Sigmoid colon (tissue), 6 donors: ENCODE measurements at regions not wholly inside any gene's neighbourhood (a gene's known extent, or its start where the extent isn't known, plus 50 kb on each side); places are given as distances from the start of the nearest gene placed in this dataset.

Source experiments
- DNase-seq: peaks from one replicate; pipeline ENCODE4 v3.0.0-alpha.2; 2019
- H3K27ac ChIP-seq, 4 donors: fragments of 200-600 bp; sonication (generic); one replicate each; pipeline ENCODE4 v1.5.1; 2016 to 2019; ENCODE audit warnings: mild to moderate bottlenecking in 1 of 4
- H3K27me3 ChIP-seq, 3 donors: fragments of 200-600 bp; sonication (generic); one replicate each; pipeline ENCODE4 v1.5.1; 2019; ENCODE audit warnings: mild to moderate bottlenecking in 1 of 3
- H3K36me3 ChIP-seq, 4 donors: fragments of 200-600 bp; sonication (generic); one replicate each; pipeline ENCODE4 v1.5.1; 2016 to 2019
- H3K4me1 ChIP-seq, 4 donors: fragments of 200-600 bp; sonication (generic); one replicate each; pipeline ENCODE4 v1.5.1; 2017 to 2019
- H3K4me3 ChIP-seq, 4 donors: fragments of 200-600 bp; sonication (generic); one replicate each; pipeline ENCODE4 v1.5.1; 2017 to 2019; ENCODE audit warnings: mild to moderate bottlenecking in 2 of 4, moderate library complexity in 1 of 4
- H3K9me3 ChIP-seq, 4 donors: fragments of 200-600 bp in 3 of 4; sonication (generic) in 3 of 4; one replicate each; pipeline versions ENCODE4 v1.5.1 to v1.6.1; 2013 to 2019
- EP300 ChIP-seq, 4 donors: sonication (generic); formaldehyde crosslinking; IDR thresholded peaks; one replicate each; pipeline ENCODE4 v1.6.1; 2017; ENCODE audit warnings: antibody characterized with exemption in 4 of 4
- POLR2A ChIP-seq, 2 donors: fragments of 450-650 bp; IDR thresholded peaks; one replicate each; pipeline ENCODE4 v1.6.1; 2016; ENCODE audit warnings: antibody characterized with exemption in 2 of 2, mild to moderate bottlenecking in 2 of 2, moderate library complexity in 2 of 2
- POLR2AphosphoS5 ChIP-seq, 4 donors: sonication (generic); formaldehyde crosslinking; IDR thresholded peaks; one replicate each; pipeline ENCODE4 v1.6.1; 2017; ENCODE audit warnings: antibody characterized with exemption in 4 of 4
- WGBS, 2 donors: extraction: QIAGEN DNeasy Blood & Tissue Kit; methylation state at CpG; one replicate each; pipeline ENCODE4 v1.1.7; 2013; 5-methylcytosine and 5-hydroxymethylcytosine counted together
- intact Hi-C: fragments of 100-400 bp; cut with DNase I; formaldehyde crosslinking; loops from one replicate; pipeline ENCODE4 v1.15.1; 2023
- TF ChIP-seq, protein P1 (sequence below), 4 experiments: fragments of 450-650 bp in 3 of 4; fragments of 200-600 bp in 1 of 4; IDR thresholded peaks; one replicate each; pipeline ENCODE4 v1.5.1; 2016 to 2019; ENCODE audit warnings: antibody characterized with exemption in 4 of 4, mild to moderate bottlenecking in 3 of 4, moderate library complexity in 2 of 4
- donor health status: healthy with polysubstance abuse.
- donor health status: healthy.

DNA sequence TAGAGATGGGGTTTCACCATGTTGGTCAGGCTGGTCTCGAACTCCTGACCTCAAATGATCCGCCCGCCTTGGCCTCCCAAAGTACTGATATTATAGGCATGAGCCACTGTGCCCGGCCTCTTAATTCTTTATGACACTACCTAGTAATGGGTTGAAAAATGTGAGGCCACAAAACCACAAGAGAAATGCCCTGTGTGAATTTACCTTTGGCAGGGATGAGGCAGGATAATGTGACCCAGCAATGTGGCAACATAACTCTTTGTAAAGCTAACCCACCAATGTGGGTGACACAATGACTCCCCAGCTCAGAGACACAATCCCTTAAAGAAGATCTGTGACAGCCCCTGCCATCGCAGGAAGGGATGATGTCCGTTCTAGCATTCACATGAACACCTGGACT, 533.1 kb downstream of the KLF5 start:
- H3K27me3 ChIP-seq = no peaks in the 10 kb centered on the region
- no peak for DNase-seq
- intact Hi-C loops = no loop called here
- no peaks in the 10 kb centered on the region for H3K9me3 ChIP-seq
- H3K36me3 ChIP-seq = no peaks in the 10 kb centered on the region
- no peak for TF ChIP-seq POLR2A (IDR thresholded peaks at IDR 0.05)
- no peak overlapping the region for H3K27ac ChIP-seq
- H3K4me3 ChIP-seq = no peak overlapping the region
- 89 to 90% methylated on average over 6 of the region's 6 CpGs for WGBS, 2 donors
- H3K4me1 ChIP-seq = no peaks in the 10 kb centered on the region

GRCh38 chr13:73590795-73591194, 532.0 kb downstream of the KLF5 start:
- H3K4me3 ChIP-seq = no peak overlapping the region
- DNase-seq = no peak
- no peaks in the 10 kb centered on the region for H3K9me3 ChIP-seq
- H3K27me3 ChIP-seq = no peaks in the 10 kb centered on the region
- intact Hi-C loops = no loop called here
- no peak overlapping the region for H3K27ac ChIP-seq
- H3K4me1 ChIP-seq = no peaks in the 10 kb centered on the region
- no peaks in the 10 kb centered on the region for H3K36me3 ChIP-seq
- no peak for TF ChIP-seq POLR2A (IDR thresholded peaks at IDR 0.05)

GRCh38 chr13:73585236-73585635, 526.4 kb downstream of the KLF5 start:
- Histone ChIP-seq H3K9me3 (no peaks in the 10 kb centered on the region), H3K4me1 (no peaks in the 10 kb centered on the region), H3K27me3 (no peaks in the 10 kb centered on the region), H3K36me3 (no peaks in the 10 kb centered on the region), H3K4me3 (no peak overlapping the region), H3K27ac (no peak overlapping the region)
- TF ChIP-seq, protein P1, sequence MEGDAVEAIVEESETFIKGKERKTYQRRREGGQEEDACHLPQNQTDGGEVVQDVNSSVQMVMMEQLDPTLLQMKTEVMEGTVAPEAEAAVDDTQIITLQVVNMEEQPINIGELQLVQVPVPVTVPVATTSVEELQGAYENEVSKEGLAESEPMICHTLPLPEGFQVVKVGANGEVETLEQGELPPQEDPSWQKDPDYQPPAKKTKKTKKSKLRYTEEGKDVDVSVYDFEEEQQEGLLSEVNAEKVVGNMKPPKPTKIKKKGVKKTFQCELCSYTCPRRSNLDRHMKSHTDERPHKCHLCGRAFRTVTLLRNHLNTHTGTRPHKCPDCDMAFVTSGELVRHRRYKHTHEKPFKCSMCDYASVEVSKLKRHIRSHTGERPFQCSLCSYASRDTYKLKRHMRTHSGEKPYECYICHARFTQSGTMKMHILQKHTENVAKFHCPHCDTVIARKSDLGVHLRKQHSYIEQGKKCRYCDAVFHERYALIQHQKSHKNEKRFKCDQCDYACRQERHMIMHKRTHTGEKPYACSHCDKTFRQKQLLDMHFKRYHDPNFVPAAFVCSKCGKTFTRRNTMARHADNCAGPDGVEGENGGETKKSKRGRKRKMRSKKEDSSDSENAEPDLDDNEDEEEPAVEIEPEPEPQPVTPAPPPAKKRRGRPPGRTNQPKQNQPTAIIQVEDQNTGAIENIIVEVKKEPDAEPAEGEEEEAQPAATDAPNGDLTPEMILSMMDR (IDR thresholded peaks at IDR 0.05) = no peak
- TF ChIP-seq EP300 (IDR thresholded peaks at IDR 0.05) (no peak), POLR2A (IDR thresholded peaks at IDR 0.05) (no peak), POLR2AphosphoS5 (IDR thresholded peaks at IDR 0.05) (no peak)
- intact Hi-C loops = no loop called here
- WGBS, 2 donors = 92 to 95% methylated on average over 2 of the region's 2 CpGs
- DNase-seq = no peak

GRCh38 chr13:73583331-73583730, 524.5 kb downstream of the KLF5 start:
- DNase-seq = no peak
- Histone ChIP-seq H3K9me3 (no peaks in the 10 kb centered on the region), H3K36me3 (no peaks in the 10 kb centered on the region), H3K4me1 (no peaks in the 10 kb centered on the region), H3K27me3 (no peaks in the 10 kb centered on the region), H3K27ac (no peak overlapping the region), H3K4me3 (no peak overlapping the region)
- intact Hi-C loops = no loop called here
- TF ChIP-seq EP300 (IDR thresholded peaks at IDR 0.05) (no peak), POLR2AphosphoS5 (IDR thresholded peaks at IDR 0.05) (no peak), POLR2A (IDR thresholded peaks at IDR 0.05) (no peak)
- TF ChIP-seq, protein P1 (IDR thresholded peaks at IDR 0.05) = no peak
- 61 to 72% methylated on average over 3 of the region's 3 CpGs for WGBS, 2 donors

DNA sequence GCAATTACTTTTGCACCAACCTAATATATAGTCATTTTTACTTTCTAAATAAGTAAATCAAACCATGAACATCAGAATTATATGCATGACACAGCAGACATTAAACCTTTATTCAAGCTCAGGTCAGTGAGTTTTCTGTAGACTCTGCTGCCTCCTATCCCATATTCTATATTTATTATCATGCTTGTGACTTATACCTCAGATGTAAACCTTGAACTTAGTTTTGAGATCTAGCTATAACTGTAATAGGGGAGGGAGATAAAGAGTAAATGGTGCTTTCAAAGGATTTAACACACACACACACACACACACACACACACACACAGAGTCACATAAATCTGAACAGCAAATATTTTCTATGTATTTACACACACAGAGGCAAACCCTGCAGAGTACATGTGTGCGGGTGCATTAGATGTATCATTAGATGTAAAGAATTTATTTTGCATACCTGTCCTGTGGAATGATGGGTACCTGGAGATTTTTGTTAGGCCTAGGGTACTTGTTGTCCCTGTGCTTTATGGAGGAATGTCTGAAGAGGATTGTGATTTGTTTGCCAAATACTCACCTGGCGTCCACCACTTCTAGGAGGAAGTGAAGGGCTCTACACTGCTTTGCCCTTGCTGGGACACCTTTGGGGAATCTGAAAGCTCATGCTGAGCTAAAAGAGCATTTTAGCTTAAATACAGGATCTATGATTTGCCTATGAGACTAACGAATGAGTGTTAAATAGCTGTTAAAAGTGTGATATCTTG, 521.9 kb downstream of the KLF5 start:
- Histone ChIP-seq H3K36me3 (no peaks in the 10 kb centered on the region), H3K27ac (no peak overlapping the region), H3K9me3 (no peaks in the 10 kb centered on the region), H3K4me1 (no peaks in the 10 kb centered on the region), H3K4me3 (no peak overlapping the region), H3K27me3 (no peaks in the 10 kb centered on the region)
- TF ChIP-seq EP300 (IDR thresholded peaks at IDR 0.05) (no peak), POLR2A (IDR thresholded peaks at IDR 0.05) (no peak), POLR2AphosphoS5 (IDR thresholded peaks at IDR 0.05) (no peak)
- TF ChIP-seq, protein P1 (IDR thresholded peaks at IDR 0.05) = no peak
- WGBS, 2 donors = 57 to 83% methylated on average over 3 of the region's 3 CpGs
- intact Hi-C loops = no loop called here
- DNase-seq = no peak
